OCI-LY3 (cell line): ENCODE measurements at regions not wholly inside any gene's neighbourhood (a gene's known extent, or its start where the extent isn't known, plus 50 kb on each side); places are given as distances from the start of the nearest gene placed in this dataset.

Source experiments
- EZH2phosphoT487 ChIP-seq: fragments of 200-600 bp; shearing (Covaris generic); IDR thresholded peaks from 2 replicates; pipeline ENCODE4 v1.6.1; 2018; ENCODE audit warnings: antibody characterized with exemption, mixed run types, low read depth
- TF ChIP-seq, protein P1 (sequence below): fragments of 200-600, 300-600 bp; sonication (generic); IDR thresholded peaks from 2 replicates; pipeline ENCODE4 v1.5.1; 2014; ENCODE audit warnings: antibody characterized with exemption, low read length, low read depth

DNA sequence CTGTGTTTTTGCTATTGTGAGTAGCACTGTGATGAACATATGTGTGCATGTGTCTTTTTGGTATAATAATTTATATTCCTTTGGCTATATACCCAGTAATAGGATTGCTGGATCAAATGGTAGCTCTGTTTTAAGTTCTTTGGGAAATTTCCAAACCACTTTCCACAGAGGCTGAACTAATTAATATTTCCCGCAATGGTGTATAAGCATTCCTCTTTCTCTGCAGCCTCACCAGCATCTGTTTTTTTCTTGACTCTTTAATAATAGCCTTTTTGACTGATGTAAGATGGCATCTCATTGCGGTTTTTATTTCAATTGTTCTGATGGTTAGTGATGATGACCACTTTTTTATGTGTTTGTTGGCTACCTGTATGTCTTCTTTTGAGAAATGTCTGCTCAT lies 247.7 kb upstream of the NDST3 start:
- TF ChIP-seq, protein P1, sequence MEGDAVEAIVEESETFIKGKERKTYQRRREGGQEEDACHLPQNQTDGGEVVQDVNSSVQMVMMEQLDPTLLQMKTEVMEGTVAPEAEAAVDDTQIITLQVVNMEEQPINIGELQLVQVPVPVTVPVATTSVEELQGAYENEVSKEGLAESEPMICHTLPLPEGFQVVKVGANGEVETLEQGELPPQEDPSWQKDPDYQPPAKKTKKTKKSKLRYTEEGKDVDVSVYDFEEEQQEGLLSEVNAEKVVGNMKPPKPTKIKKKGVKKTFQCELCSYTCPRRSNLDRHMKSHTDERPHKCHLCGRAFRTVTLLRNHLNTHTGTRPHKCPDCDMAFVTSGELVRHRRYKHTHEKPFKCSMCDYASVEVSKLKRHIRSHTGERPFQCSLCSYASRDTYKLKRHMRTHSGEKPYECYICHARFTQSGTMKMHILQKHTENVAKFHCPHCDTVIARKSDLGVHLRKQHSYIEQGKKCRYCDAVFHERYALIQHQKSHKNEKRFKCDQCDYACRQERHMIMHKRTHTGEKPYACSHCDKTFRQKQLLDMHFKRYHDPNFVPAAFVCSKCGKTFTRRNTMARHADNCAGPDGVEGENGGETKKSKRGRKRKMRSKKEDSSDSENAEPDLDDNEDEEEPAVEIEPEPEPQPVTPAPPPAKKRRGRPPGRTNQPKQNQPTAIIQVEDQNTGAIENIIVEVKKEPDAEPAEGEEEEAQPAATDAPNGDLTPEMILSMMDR: no peak
- TF ChIP-seq EZH2phosphoT487: no peak
